B cell (primary cell): ENCODE measurements at regions not wholly inside any gene's neighbourhood (a gene's known extent, or its start where the extent isn't known, plus 50 kb on each side); places are given as distances from the start of the nearest gene placed in this dataset.

Experiments used
- CTCF ChIP-seq: fragments of 200-600 bp; IDR thresholded peaks from one replicate; pipeline ENCODE4 v1.8.0; 2022; ENCODE audit warnings: antibody characterized with exemption, mild to moderate bottlenecking
- EZH2 ChIP-seq: IDR thresholded peaks from 2 replicates; pipeline ENCODE4 v1.6.1; 2012; ENCODE audit warnings: borderline replicate concordance, low read depth, mild to moderate bottlenecking, moderate library complexity, low read length; ENCODE audit not compliant: insufficient read depth, poor library complexity, severe bottlenecking

GRCh38 chr13:107834717-107835116 lies 380.6 kb downstream of the LIG4 start:
- TF ChIP-seq CTCF: no peak
- no peak for TF ChIP-seq EZH2
